OCI-LY1 (cell line): ENCODE measurements at regions not wholly inside any gene's neighbourhood (a gene's known extent, or its start where the extent isn't known, plus 50 kb on each side); places are given as distances from the start of the nearest gene placed in this dataset.

Source experiments
- EZH2 ChIP-seq: fragments of 200-600 bp; sonication (generic), shearing (Covaris generic); IDR thresholded peaks from 2 replicates; pipeline ENCODE4 v1.8.0; 2017; ENCODE audit warnings: borderline replicate concordance, mixed run types, mild to moderate bottlenecking, antibody characterized with exemption, low read length, moderate library complexity, mixed read lengths
- TF ChIP-seq, protein P1 (sequence below): fragments of 200-600 bp; sonication (generic), shearing (Covaris generic); IDR thresholded peaks from 2 replicates; pipeline ENCODE4 v1.5.1; 2017; ENCODE audit warnings: mild to moderate bottlenecking, antibody characterized with exemption, low read length, moderate library complexity, mixed read lengths

DNA sequence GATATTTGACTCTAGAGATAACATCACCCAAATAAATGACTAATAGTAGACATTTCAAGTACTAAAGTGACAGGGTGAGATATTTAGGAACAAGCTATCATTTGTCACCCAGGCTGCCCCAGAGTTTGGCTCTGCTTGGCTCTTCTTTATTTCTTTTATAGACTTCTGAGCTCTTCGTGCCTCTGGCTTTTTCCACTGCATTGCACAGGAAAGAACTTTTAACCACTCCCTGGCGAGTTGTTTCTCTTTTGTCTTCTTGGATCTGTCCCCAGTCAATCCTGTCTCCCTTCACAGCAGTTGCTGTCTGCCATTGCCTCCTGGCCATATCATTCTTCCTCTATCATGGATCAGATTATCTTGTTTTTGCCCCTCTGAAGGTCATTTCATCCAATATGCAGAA, 339.2 kb upstream of the DCBLD2 start:
- TF ChIP-seq, protein P1, sequence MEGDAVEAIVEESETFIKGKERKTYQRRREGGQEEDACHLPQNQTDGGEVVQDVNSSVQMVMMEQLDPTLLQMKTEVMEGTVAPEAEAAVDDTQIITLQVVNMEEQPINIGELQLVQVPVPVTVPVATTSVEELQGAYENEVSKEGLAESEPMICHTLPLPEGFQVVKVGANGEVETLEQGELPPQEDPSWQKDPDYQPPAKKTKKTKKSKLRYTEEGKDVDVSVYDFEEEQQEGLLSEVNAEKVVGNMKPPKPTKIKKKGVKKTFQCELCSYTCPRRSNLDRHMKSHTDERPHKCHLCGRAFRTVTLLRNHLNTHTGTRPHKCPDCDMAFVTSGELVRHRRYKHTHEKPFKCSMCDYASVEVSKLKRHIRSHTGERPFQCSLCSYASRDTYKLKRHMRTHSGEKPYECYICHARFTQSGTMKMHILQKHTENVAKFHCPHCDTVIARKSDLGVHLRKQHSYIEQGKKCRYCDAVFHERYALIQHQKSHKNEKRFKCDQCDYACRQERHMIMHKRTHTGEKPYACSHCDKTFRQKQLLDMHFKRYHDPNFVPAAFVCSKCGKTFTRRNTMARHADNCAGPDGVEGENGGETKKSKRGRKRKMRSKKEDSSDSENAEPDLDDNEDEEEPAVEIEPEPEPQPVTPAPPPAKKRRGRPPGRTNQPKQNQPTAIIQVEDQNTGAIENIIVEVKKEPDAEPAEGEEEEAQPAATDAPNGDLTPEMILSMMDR = no peak
- no peak for TF ChIP-seq EZH2
